Transverse colon (tissue), 4 donors: ENCODE measurements at regions not wholly inside any gene's neighbourhood (a gene's known extent, or its start where the extent isn't known, plus 50 kb on each side); places are given as distances from the start of the nearest gene placed in this dataset.
A peak's percentile ranks its signal among the peaks of the same experiment; 100 is the strongest.

ENCODE experiments used
- DNase-seq: peaks from one replicate; pipeline ENCODE4 v3.0.0-alpha.2; 2019
- H3K27ac ChIP-seq, 4 donors: fragments of 200-600 bp; sonication (generic); 2 replicates each; pipeline ENCODE4 v1.5.1; 2016 to 2018; ENCODE audit warnings: inconsistent platforms in 4 of 4
- H3K27me3 ChIP-seq: fragments of 200-600 bp; sonication (generic); 2 replicates; pipeline ENCODE4 v1.5.1; 2017; ENCODE audit warnings: inconsistent platforms
- H3K36me3 ChIP-seq, 4 donors: fragments of 200-600 bp; sonication (generic); 2 replicates each; pipeline ENCODE4 v1.5.1; 2017 to 2019; ENCODE audit warnings: inconsistent platforms in 4 of 4
- H3K4me1 ChIP-seq, 4 donors: fragments of 200-600 bp; sonication (generic); 2 replicates each; pipeline ENCODE4 v1.5.1; 2017 to 2020; ENCODE audit warnings: inconsistent platforms in 4 of 4
- H3K4me3 ChIP-seq, 4 donors: fragments of 200-600 bp; sonication (generic); 1 replicate in 1 of 4; 2 replicates in 3 of 4; pipeline versions ENCODE4 v1.5.1 to v1.6.1; 2017 to 2019; ENCODE audit warnings: inconsistent platforms in 4 of 4
- H3K9me3 ChIP-seq, 2 donors: fragments of 200-600 bp; sonication (generic); 2 replicates each; pipeline ENCODE4 v1.5.1; 2017 to 2019; ENCODE audit warnings: inconsistent platforms in 2 of 2
- CTCF ChIP-seq, 5 experiments: fragments of 200-600 bp in 3 of 5; fragments of 450-650 bp in 2 of 5; sonication (generic) in 3 of 5; IDR thresholded peaks; 1 replicate in 2 of 5; 2 replicates in 3 of 5; pipeline ENCODE4 v1.5.1; 2016 to 2017; ENCODE audit warnings: antibody characterized with exemption in 5 of 5, inconsistent platforms in 3 of 5, mild to moderate bottlenecking in 2 of 5, moderate library complexity in 1 of 5
- EP300 ChIP-seq: sonication (generic); formaldehyde crosslinking; IDR thresholded peaks from one replicate; pipeline ENCODE4 v1.6.1; 2017; ENCODE audit warnings: antibody characterized with exemption, low read depth
- POLR2A ChIP-seq: fragments of 450-650 bp; IDR thresholded peaks from one replicate; pipeline ENCODE4 v1.6.1; 2016; ENCODE audit warnings: antibody characterized with exemption, mild to moderate bottlenecking, moderate library complexity
- POLR2AphosphoS5 ChIP-seq, 3 donors: sonication (generic); formaldehyde crosslinking; IDR thresholded peaks; one replicate each; pipeline ENCODE4 v1.6.1; 2016; ENCODE audit warnings: antibody characterized with exemption in 3 of 3
- WGBS, 2 donors: methylation state at CpG; one replicate each; pipeline ENCODE4 v1.1.5; 2018; ENCODE audit warnings: low coverage in 1 of 2; 5-methylcytosine and 5-hydroxymethylcytosine counted together
- in situ Hi-C, 4 donors: fragments of 200-750 bp; cut with MboI; loops; one replicate each; pipeline versions ENCODE4 v1.15.0 to v1.15.1; 2017; ENCODE audit warnings: low sequenced_read_pairs in 3 of 4, low pct_ligation_motif_present in 1 of 4, low pct_unique_long_range_greater_than_20kb in 1 of 4
- intact Hi-C: fragments of 100-400 bp; cut with DNase I; formaldehyde crosslinking; loops from one replicate; pipeline ENCODE4 v1.15.1; 2023; ENCODE audit warnings: low total_unique reads

GRCh38 chr6:132017942-132018341, 66.8 kb upstream of the CCN2 start:
- in situ Hi-C loops: no loop called here
- TF ChIP-seq CTCF (IDR thresholded peaks at IDR 0.05) (no peak), POLR2AphosphoS5 (IDR thresholded peaks at IDR 0.05) (no peak), POLR2A (no peak), EP300 (no peak)
- Histone ChIP-seq H3K4me3 (no peak overlapping the region), H3K4me1 (peaks cover 0 to 18% (median 3%) of the 10 kb centered on the region in 4 donors), H3K27me3 (no peaks in the 10 kb centered on the region), H3K9me3 (no peaks in the 10 kb centered on the region), H3K36me3 (no peaks in the 10 kb centered on the region), H3K27ac (no peak overlapping the region)
- 58 to 68% methylated on average over 2 to 3 of the region's 3 CpGs for WGBS, 2 donors
- intact Hi-C loops: no loop called here
- DNase-seq: no peak

DNA sequence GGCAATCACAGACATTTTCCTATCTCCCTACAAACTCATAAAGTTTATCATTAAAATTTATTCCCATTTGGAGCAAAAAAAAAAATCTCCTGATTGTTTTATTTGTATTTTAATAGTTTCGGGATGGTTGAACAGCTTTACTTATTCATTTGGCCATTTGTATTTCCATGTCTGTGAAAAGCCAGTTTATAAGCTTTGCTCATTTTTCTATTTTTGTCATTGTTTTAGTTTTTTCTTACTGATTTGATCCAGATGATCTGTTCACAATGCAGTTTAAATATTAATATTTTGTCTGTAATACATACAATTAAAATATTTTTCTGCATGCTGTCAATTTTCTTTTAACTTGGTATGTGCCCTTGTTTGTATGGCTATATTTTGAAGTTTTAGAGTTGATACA, 65.2 kb upstream of the CCN2 start:
- H3K9me3 ChIP-seq: no peaks in the 10 kb centered on the region
- H3K4me1 ChIP-seq: peaks cover 0 to 13% (median 0%) of the 10 kb centered on the region in 4 donors
- H3K27ac ChIP-seq: no peak overlapping the region
- H3K36me3 ChIP-seq: no peaks in the 10 kb centered on the region
- DNase-seq: no peak
- no peak for TF ChIP-seq POLR2A
- no peak for TF ChIP-seq POLR2AphosphoS5 (IDR thresholded peaks at IDR 0.05)
- TF ChIP-seq EP300: no peak
- TF ChIP-seq CTCF (IDR thresholded peaks at IDR 0.05): no peak
- H3K27me3 ChIP-seq: no peaks in the 10 kb centered on the region
- WGBS, 2 donors: 89 to 93% methylated on average over 1 of the region's 1 CpG
- no peak overlapping the region for H3K4me3 ChIP-seq
- in situ Hi-C loops (no loop called here), intact Hi-C loops (no loop called here)

DNA sequence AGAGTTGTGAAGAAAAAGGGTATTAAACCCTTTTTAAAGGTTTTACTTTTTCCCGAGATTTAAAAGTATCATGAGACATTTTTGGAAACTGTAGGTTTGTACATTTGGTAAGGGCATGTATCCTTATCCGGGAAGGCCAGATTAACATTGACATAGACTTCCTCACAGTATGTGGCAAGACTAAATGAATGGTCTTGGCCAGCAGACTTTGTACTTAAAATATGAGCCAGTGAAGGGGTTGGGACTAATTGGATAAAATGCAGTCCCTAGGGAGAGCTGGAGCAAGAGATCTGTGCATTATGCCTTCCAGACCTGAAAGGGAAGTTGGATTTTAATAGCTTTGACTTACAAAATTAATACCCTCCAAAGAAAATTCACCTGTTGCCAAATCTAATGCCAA, 60.4 kb upstream of the CCN2 start:
- Histone ChIP-seq H3K27ac (peak overlapping the region; percentile 3 to 58 (median 44)), H3K36me3 (no peaks in the 10 kb centered on the region), H3K4me1 (peaks cover 0 to 5% (median 0%) of the 10 kb centered on the region in 4 donors), H3K9me3 (no peaks in the 10 kb centered on the region), H3K4me3 (no peak overlapping the region), H3K27me3 (no peaks in the 10 kb centered on the region)
- WGBS, 2 donors: 74 to 85% methylated on average over 2 of the region's 2 CpGs
- TF ChIP-seq EP300: no peak
- peak in 1 of 3 donors; percentile 45 for TF ChIP-seq POLR2AphosphoS5 (IDR thresholded peaks at IDR 0.05)
- DNase-seq: no peak
- in situ Hi-C loops (no loop called here), intact Hi-C loops (no loop called here)

GRCh38 chr6:132009175-132009574, 58.0 kb upstream of the CCN2 start:
- in situ Hi-C loops: no loop called here

More at GRCh38 chr6:132009175-132009574, 58.0 kb upstream of the CCN2 start:
- DNase-seq: no peak
- Histone ChIP-seq H3K4me3 (no peak overlapping the region), H3K4me1 (peaks cover 0 to 21% (median 8%) of the 10 kb centered on the region in 4 donors), H3K9me3 (peaks cover 0 to 1% of the 10 kb centered on the region in 2 donors), H3K27ac (peak overlapping the region in 1 of 4 donors; percentile 18), H3K27me3 (no peaks in the 10 kb centered on the region), H3K36me3 (no peaks in the 10 kb centered on the region)
- TF ChIP-seq EP300 (no peak), POLR2A (no peak), CTCF (IDR thresholded peaks at IDR 0.05) (no peak), POLR2AphosphoS5 (IDR thresholded peaks at IDR 0.05) (no peak)
- intact Hi-C loops: no loop called here
